Fibroblast of skin of right biceps (primary cell): ENCODE measurements at regions not wholly inside any gene's neighbourhood (a gene's known extent, or its start where the extent isn't known, plus 50 kb on each side); places are given as distances from the start of the nearest gene placed in this dataset.

Experiments used
- DNase-seq: peaks from one replicate; pipeline ENCODE4 v3.0.0-alpha.2; 2013

DNA sequence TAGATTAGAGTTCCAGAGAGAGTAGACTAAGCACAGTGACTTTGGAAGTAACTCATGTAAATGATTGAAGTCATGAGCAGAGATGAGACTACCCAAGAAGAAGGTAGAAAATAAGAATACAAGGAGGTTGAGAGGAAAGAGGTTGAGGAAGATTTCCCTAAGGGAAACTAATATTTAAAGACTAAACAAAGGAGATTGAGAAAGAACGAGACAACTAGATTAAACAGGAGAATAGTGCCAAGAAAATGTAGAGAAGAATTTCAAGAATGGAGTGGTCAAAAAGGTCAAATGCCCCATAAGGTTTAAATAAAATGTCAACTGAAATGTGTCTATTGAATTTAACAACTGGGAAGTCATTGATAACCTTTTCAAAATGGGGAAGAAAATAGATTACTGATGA, 59.0 kb downstream of the RPS29 start:
- no peak for DNase-seq

DNA sequence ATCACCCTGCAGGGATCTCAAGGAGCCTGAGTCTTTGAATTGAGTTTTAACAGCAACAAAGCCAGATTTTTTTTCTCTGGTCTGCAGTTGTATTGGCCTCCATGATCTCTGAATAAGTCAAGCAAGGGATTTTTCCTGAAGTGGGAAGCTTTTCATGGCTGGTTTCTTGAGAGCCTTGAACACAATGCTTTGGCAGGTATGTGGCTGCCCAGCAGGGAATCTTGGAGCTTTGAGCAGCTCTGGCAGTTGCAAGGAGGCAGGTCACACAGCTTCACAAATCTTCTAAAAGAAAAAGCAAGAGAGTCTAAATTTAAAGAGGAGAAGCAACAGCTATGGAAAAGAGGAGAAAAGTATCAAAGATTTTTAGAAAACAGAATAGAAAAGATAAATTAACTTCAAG, 60.1 kb downstream of the RPS29 start:
- DNase-seq = no peak

DNA sequence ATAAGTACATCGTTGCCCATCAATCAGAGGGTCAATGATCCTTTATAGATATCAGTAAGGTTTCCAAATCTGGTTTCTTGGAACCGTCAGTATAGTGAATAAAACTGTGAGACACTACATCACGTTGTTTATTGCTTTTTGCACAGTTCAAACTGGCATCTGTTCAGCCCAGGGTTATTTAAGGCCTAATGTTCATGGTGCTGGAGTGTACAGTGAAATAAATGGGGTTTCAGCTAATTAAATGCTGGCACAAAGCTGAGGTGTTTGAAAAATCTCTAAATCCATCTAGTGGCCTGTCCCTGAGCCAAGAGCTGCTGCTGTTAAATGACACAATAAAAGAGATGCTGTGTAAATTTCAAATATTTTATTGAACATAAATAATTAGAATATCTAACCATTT, 69.9 kb downstream of the RPS29 start:
- no peak for DNase-seq

DNA sequence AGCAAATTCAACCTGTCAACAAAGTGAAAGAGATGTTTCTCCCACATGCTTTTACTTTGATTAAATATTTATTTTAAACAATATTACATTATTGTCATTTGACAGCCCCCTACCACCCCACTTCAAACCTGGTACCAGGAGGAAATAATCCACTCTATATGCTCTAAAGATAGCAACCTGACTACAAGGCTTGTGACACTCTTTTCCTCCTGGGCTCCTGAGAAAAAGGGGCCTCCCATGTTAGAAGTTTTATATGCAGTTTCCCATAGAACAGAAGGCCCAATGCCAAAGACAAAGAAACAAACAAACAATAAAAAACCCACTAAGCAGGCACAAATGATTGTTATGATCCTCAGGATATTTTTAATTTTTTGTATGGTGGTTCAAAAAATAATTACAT, 73.6 kb downstream of the RPS29 start:
- DNase-seq = no peak

DNA sequence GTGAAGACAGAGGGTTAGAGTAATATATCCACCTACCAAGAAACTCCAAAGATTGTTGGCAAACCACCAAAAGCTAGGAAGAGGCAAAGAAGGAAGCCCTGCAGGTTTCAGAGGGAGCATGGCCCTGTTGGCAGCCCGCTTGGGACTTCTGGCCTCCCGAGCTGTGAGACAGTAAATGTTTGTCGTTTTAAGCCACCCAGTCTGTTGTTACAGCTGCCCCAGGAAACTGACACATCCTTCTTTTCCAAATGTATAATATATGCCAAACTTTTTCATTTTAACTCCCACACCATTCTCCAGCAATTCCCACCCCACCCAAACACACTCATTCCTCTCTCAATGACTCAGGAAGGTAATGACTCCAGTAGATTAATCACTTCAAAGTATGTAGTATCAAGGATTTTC, 74.0 kb downstream of the RPS29 start:
- peak; percentile 70 for DNase-seq

DNA sequence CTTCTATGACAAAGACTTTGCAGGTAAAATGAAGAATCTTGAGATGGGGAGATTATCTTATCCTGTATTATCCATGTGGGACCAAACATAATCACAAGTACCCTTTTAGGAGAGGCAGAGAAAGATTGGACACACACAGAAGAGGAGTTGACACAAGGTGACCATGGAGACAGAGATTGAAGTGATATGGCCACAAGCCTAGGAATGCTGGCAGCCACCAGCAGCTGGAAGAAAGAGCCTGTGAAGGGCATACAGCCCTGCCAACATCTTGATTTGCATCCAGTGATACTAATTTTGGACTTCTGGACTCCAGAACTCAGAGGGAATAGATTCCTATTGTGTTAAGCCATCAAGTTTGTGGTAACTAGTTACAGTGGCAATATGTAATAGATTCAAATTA, 78.1 kb downstream of the RPS29 start:
- no peak for DNase-seq

DNA sequence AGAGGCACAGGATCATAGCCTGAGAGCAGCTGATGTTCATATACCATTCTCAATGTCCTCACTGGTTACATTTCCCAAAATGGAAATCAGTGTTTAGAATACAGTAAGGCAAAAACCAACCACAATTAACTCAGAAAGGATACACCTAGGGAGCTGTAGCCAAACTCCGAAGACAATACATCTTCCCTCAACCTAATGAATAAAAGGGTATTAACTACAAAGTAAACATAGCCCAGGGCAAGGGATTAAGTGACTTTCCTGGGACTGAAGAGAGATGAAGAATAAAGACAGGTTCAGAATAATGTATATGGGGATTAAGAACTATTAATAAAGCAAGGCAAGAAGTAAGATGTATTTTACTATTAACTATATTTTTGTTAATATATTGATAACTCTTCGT, 79.5 kb downstream of the RPS29 start:
- no peak for DNase-seq

DNA sequence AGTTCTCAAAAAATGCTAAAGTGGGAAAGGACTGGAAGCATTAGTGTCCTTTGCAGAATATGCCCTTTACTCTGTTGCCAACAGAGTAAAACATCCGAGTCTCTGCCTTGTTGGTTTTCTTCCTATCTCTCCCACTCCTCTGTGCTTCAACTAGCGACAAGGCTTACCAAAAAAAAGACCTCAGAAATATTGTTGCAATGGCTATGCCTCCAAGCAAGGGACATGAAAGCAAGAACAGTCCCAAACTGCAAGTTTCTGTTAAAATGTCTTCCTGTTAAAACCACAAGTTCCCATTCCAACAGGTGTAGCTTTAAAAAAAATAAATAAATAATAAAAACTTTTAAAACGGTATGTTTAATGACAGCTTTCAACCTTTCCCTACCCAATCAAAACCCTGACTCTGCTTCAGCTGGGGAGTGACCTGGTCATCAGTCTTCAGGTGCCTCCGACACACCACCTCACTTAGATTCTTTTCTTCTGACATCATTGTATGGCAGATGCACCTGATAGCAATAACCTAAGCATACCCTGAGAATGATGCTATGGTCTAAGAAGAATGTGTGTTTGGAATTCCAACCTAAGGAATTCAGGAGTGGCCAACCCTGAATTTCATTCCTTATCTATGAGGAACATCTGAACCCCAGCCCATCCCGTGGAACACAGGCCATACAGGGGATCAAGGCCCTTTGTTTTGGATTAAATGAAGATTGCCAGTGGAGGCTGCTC, 81.0 kb downstream of the RPS29 start:
- DNase-seq = no peak

DNA sequence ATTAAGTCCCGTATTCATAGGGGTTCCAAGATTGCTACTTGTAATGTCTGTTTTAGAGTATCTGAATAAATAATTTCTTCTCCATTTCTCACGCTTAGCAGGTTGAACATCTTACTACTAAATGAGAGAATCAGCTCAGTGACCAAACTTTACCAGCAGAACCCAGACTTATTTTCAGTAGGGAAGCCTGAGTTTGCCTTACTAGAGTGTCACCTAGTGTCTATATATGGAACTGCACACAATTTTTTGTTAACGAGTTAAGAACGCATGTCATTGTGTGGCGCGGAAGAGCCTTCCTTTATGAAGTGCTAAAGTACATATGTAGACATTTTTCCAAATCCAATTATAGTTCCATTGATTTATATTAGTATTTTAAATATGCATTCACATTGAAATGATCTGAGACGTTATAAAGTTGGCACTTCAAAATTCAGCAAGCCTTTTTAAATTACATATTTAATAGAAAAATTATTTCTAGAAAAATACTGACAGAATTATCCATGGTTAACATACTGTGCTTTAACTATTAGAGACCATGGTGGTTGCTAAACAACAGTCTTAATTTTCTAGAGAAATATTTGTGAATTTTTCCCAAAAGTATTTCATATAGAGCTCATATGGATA, 88.3 kb downstream of the RPS29 start:
- peak; percentile 57 for DNase-seq

DNA sequence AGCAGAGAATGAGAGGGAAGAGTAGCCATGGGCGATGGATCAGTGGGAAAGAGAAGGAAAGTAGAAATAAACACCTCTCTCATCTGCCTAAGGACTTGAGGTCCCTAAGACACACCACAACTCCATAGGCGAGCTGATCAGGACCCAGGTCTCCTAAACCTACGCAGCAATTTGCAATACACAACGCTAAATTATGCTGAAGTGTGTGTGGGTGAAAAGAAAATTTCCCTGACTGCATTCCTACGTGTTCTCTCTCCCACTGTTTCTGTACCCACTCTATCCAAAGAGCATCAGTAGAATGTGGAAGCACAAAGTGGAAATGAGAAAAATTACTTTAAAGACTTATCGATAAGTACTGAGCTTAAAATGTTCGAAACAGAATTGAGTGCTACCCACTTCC, 88.9 kb downstream of the RPS29 start:
- no peak for DNase-seq

DNA sequence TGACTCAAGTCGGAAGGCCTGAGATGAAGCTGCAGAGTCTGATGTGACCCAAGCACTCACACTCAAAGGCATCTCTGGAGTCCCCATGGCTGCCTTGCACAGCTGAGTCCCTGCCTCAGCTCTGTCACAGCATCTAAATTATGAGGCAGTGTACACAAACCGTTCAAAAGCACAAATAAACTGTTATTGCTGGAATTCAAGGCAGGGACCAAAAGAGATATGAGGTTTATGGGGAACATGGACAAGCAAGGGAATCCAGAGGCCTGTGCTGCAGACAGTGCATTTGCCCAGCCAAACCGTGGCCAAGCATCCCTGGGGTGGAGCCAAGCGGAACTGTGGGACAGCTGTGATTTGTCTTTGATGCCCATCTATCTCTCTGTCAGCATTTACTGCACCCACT, 91.3 kb downstream of the RPS29 start:
- no peak for DNase-seq

DNA sequence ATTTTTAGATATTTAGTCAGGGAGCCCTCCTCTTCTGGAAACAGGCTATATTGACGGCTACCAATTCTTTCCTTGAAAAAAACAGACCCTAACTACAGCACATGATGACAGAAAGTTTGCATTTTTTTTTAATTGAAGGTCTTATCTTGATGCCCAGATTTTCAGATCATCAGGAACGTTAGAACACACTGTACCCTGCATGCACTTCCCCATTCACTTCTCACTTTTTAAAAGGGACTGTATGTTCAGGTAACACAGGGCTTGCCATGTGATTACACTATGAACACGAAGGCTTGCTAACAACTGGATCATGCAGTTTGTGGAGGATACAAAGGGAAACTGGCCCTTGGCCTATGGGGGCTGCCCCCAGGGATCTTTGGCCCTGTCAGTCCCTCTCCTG, 92.6 kb downstream of the RPS29 start:
- DNase-seq = no peak

DNA sequence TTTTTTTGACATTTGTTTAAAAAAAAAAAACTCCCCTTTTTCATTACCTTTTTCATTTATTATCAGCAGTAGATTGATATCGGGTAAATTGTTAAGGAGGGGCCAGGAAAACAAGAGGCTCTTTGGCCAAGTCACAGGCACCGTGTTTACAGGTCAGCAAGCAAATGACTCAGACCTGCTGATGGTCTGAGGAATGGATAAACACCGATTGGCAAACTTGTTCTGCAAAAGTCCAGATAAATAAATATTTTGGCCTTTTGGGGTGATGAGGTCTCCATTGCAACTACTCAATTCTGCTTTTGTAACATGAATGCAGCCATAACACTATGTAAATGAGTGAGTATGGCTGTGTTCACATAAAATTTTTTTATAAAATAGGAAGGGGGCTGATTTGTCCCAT, 94.0 kb downstream of the RPS29 start:
- DNase-seq = no peak

DNA sequence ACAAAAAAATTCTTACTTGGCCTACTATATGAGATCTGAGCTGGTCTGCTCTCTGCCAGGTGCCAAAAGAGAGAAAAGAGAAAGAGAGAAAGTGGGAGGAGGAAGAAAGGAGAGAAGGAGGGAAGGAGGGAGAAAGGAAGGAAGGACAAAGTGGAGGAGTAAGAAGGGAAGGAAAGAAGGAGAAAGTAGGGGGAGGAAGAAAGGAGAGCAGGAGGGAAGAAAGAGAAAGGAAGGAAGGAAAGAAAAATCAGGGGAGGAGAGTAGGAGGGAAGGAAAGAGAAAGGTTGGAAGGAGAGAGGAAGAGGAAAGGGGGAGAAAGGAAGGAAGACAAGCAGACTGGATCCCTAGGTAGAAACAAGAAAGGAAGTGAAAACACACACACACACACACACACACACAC, 96.8 kb downstream of the RPS29 start:
- no peak for DNase-seq

DNA sequence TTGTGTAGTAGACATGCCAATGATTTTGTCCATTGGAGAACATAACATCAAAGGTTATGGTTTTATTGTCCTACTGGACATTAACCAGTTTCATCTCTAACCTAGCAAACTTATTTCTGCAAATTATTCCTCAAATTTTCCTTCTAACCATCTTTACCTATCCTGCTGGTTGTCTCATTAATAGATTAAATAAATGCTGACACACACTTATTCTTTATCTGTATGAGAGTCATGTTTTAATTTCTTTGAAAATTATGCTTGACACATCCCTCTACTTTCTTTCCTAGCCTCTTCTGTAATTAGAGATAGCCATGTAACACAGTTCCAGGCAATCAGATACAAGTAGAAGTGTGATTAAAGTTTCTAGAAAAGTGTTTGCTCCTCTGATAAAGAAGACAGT, 98.9 kb downstream of the RPS29 start:
- no peak for DNase-seq

DNA sequence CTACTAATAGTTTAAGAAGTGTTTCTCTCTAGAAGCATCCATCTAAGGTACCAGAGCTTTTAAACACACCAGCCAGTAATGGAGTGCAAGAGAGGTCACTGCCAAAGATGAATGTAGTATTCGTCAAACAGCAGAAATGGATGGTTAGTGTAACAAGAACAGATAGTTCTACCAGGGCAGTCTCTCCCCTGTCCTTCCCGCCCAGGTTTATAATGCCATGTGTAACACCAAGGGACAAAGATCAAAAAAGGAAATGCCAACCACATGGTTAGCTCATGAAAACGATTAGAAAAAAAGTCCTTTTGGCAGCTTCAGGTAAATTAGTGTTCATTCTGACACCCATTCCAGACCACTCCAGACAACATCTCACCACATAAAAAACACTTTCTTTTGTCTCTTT, 100.9 kb downstream of the RPS29 start:
- DNase-seq = no peak

DNA sequence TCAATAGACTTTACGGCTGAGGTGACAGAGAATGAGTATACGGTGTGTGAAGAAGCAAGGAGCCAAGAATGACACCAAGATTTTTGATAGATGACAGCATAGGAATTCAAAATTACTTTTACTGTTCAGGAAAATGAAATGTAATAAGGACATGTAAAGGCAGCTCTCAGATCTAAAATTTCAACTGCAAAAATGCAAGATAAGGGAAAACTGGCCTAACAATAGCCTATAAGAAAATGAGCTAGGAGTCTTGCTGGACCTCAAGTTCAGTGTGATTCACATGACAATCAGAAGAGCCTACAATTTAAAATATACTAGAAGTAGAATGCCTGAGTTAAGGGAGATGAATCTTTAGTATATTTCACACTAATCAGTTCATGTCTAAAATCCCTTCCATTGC, 102.0 kb downstream of the RPS29 start:
- DNase-seq = no peak

DNA sequence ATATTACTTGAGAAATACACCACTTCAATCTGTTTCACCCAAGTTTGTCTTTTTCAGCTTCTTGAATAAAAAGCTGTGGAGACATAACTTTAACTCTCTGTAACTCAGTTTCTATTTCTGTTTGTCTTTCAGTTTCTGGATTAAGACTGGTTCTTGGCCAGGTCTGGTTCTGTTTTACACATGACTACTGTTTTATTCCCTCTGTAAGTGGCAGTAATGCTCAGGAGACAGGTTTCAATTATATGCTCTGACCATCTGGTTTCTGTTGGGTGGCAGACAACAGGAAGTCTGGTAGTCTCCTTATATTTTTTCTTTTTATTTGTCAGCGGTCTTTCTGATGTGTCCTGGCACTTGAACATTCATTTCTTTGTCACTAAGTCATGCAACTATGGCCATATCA, 102.9 kb downstream of the RPS29 start:
- DNase-seq = no peak

DNA sequence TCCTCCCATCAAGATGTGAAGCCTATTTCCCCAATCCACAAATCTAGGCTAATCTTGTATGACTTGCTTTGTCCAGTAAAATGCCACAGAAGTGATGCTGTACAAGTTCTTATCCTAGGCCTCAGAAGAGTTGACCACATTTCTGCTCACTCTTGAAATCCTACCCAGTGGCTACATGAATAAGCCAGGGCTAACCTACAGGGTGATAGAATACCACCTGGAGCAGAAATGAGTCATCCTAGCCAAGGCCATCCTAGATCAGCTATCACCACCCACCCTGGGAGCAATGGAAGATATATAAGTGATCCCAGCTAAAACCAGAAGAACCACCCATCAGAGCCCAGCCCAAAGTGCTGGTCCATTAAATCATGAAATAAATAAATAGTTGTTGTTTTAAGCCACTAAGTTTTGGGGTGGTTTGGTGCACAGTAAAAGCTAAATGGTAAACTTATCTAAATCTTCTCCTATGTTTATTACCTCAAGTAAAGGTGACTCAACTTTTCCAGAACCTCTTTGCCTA, 105.1 kb downstream of the RPS29 start:
- no peak for DNase-seq

DNA sequence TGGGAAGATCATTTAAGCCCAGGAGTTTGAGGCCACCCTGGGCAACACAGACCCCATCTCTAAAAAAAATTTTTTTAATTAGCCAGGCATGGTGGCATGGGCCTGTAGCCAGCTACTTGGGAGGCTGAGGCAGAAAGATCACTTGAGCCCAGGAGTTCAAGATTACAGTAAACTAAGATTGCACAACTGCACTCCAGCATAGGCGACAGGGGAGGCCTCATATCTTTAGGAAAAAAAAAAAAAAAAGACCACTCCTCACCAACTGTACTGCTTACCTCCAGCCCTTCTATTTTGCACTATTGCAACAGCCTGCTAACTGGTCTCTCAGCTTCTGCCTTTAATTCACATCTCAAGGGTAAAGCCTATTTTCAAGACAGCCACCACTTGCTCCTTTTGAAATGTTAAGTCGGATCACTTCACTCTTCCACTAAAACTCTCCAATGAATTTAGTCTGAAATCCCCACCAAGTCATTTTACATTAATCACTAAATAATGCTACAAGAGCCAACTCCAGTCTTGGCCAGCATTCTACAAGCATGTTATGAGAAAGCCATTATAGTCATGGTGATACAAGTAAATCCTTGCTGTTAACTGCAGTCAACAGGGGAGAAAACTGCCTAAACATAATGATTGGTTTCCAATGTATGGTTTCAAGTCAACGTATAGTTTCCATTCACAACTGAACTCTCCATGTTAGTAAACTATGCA, 106.0 kb downstream of the RPS29 start:
- no peak for DNase-seq

DNA sequence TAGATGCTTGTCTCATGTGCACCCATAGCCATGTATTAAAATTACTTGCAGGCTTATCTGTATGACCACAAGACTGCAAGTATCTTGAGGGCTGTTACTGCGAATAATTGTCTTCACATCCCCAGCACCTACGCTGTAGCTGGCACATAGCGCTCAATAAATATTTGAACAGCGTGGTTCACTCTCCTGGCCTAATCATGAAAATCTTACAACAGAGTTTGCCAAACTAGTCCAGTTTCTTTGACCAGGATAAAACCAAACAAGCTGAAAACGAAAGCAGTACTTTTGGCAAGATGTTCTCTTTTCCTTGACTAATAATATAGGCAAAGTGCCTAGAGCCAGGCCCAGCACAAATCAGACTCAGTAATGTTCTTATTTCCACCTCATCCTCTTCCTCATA, 106.7 kb downstream of the RPS29 start:
- DNase-seq = no peak

DNA sequence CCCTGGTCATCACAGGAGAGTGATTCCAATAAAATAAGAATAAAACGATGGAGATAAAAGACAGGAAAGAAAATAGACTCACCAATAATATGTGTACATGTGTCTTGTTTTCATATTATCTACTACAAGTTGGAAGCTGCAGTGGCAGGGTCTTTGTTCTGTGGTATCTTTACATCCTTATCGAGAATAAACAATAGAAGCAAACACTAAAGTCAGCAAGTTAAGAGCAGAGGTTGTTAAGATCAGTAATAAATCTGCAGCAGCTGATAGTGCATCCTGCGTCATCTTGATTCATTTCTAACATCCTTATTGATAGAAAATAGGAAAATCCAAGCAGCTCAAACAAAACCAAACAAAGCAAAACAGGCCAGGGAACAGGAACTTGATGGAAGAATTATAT, 107.4 kb downstream of the RPS29 start:
- DNase-seq = no peak

DNA sequence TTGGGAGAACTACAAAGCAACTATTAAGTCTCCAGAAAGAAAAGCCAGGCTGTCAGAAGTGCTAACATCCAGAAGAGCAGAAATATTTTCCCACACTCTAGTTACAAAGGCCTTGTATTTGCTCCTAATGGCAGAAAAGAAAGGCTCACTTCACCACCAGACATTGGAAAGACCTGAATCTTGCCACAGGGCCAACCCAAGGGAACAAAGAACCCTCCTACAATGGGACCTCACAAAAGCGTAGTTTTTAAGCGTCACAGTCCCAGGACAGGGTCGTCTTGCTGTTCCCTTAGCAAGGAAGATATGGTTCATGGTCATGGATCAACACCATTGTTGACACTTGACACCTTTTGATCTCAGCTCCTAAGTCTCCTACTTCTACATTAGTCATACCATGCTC, 119.1 kb downstream of the RPS29 start:
- no peak for DNase-seq

DNA sequence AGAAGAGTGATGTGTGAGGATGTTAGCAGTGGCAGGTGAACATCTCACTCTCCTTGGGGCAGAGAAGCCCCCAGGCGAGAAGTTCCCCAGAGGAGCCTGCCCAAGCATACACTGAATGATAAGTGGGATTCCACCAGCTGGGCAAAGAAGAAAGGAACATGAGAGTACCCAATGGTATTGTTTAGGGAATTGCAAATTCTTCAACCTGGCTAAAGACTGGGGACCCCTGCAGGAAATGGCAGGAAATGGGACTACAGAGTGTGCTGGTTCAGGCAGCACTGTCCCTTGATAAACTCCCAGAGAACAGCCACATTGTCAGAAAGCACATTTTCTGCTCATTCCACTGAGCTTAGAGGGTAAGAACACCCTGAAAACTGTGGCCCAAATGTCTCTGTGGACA, 121.3 kb downstream of the RPS29 start:
- DNase-seq = no peak
